KMS-11 (cell line): ENCODE measurements at regions not wholly inside any gene's neighbourhood (a gene's known extent, or its start where the extent isn't known, plus 50 kb on each side); places are given as distances from the start of the nearest gene placed in this dataset.

Source experiments
- H2AFZ ChIP-seq: fragments of 200-600 bp; sonication (generic); 2 replicates; pipeline ENCODE4 v1.6.1; 2016; ENCODE audit warnings: antibody characterized with exemption, mixed run types, low read depth
- H3K27ac ChIP-seq: fragments of 200-600 bp; sonication (generic); 2 replicates; pipeline ENCODE4 v1.6.1; 2016; ENCODE audit warnings: mild to moderate bottlenecking, mixed run types
- H3K27me3 ChIP-seq: fragments of 200-600 bp; sonication (generic); 2 replicates; pipeline ENCODE4 v1.6.1; 2017; ENCODE audit warnings: mild to moderate bottlenecking, low read depth, mixed run types, moderate library complexity; ENCODE audit not compliant: insufficient read depth
- H3K36me3 ChIP-seq: fragments of 200-600 bp; sonication (generic); 2 replicates; pipeline ENCODE4 v1.6.1; 2017; ENCODE audit warnings: mild to moderate bottlenecking, mixed run types; ENCODE audit not compliant: insufficient read depth
- H3K4me1 ChIP-seq: fragments of 200-600 bp; sonication (generic); 2 replicates; pipeline ENCODE4 v1.6.1; 2016; ENCODE audit warnings: mild to moderate bottlenecking, low read depth, mixed run types; ENCODE audit not compliant: poor library complexity, severe bottlenecking
- H3K4me2 ChIP-seq: fragments of 200-600 bp; sonication (generic); 2 replicates; pipeline ENCODE4 v1.7.0; 2016; ENCODE audit warnings: mild to moderate bottlenecking, mixed run types
- H3K4me3 ChIP-seq: fragments of 200-600 bp; sonication (generic); IDR thresholded peaks from 2 replicates; pipeline ENCODE4 v1.6.1; 2017; ENCODE audit warnings: low read depth, low read length, mixed read lengths; ENCODE audit not compliant: insufficient read depth
- H3K79me2 ChIP-seq: fragments of 200-600 bp; sonication (generic); 2 replicates; pipeline ENCODE4 v1.6.1; 2016; ENCODE audit warnings: low read depth, mixed run types; ENCODE audit not compliant: insufficient read depth
- H3K9ac ChIP-seq: fragments of 200-600 bp; sonication (generic); 2 replicates; pipeline ENCODE4 v1.6.1; 2016; ENCODE audit warnings: mild to moderate bottlenecking, mixed run types
- H4K20me1 ChIP-seq: fragments of 200-600 bp; sonication (generic); 2 replicates; pipeline ENCODE4 v1.6.1; 2016; ENCODE audit warnings: mild to moderate bottlenecking, mixed run types; ENCODE audit not compliant: insufficient read depth
- TF ChIP-seq, protein P1 (sequence below): fragments of 200-600 bp; sonication (generic); conservative IDR thresholded peaks from 2 replicates; pipeline ENCODE4 v1.6.1; 2017; ENCODE audit warnings: low read depth, mild to moderate bottlenecking, antibody characterized with exemption, low read length, moderate library complexity, mixed read lengths

DNA sequence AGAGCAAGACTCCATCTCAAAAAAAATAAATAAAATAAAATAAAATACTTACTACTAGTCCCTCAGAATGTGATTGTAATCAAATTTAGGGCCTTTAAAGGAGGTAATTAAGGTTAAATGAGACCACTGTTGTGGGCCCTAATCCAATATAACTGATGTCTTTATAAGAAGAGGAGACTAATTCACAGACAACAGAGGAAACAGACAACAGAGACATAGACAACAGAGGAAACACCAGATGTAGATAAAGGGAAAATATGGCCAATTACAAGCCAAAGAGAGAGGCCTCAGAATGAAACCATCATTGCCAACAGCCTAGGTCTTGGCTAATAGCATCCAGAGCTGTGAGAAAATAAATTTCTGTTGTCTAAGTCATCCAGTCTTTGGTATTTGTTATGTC, 669.0 kb upstream of the FOXG1 start:
- Histone ChIP-seq H3K27ac (no peak overlapping the region), H3K79me2 (no peaks in the 10 kb centered on the region), H3K36me3 (no peaks in the 10 kb centered on the region), H3K27me3 (no peaks in the 10 kb centered on the region), H3K4me1 (no peaks in the 10 kb centered on the region), H4K20me1 (no peaks in the 10 kb centered on the region), H3K4me2 (no peak overlapping the region), H3K9ac (no peak overlapping the region), H3K4me3 (no peak overlapping the region), H2AFZ (no peak overlapping the region)
- TF ChIP-seq, protein P1, sequence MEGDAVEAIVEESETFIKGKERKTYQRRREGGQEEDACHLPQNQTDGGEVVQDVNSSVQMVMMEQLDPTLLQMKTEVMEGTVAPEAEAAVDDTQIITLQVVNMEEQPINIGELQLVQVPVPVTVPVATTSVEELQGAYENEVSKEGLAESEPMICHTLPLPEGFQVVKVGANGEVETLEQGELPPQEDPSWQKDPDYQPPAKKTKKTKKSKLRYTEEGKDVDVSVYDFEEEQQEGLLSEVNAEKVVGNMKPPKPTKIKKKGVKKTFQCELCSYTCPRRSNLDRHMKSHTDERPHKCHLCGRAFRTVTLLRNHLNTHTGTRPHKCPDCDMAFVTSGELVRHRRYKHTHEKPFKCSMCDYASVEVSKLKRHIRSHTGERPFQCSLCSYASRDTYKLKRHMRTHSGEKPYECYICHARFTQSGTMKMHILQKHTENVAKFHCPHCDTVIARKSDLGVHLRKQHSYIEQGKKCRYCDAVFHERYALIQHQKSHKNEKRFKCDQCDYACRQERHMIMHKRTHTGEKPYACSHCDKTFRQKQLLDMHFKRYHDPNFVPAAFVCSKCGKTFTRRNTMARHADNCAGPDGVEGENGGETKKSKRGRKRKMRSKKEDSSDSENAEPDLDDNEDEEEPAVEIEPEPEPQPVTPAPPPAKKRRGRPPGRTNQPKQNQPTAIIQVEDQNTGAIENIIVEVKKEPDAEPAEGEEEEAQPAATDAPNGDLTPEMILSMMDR: no peak

DNA sequence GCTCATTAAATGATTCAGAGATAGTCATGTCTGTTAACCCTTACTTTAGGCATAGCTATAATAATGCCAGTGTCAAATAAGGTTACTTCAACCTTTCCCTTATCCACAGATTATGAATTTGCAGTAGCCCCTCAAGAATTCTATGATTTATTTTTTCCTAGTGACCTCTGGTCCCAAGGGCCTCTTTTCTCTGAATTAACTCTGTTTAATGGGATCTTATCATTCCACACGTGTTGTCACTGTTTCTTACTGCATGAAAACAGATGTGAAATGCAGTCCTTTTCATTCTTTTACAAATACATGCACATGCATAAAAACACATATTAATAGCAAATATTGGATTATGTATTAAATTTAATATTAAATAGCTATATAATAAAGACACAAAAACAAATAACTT, 667.7 kb upstream of the FOXG1 start:
- H2AFZ ChIP-seq: no peak overlapping the region
- TF ChIP-seq, protein P1: no peak
- no peak overlapping the region for H3K4me3 ChIP-seq
- H3K36me3 ChIP-seq: no peaks in the 10 kb centered on the region
- no peaks in the 10 kb centered on the region for H3K27me3 ChIP-seq
- no peak overlapping the region for H3K4me2 ChIP-seq
- no peaks in the 10 kb centered on the region for H4K20me1 ChIP-seq
- no peaks in the 10 kb centered on the region for H3K79me2 ChIP-seq
- H3K9ac ChIP-seq: no peak overlapping the region
- H3K27ac ChIP-seq: no peak overlapping the region
- H3K4me1 ChIP-seq: no peaks in the 10 kb centered on the region

DNA sequence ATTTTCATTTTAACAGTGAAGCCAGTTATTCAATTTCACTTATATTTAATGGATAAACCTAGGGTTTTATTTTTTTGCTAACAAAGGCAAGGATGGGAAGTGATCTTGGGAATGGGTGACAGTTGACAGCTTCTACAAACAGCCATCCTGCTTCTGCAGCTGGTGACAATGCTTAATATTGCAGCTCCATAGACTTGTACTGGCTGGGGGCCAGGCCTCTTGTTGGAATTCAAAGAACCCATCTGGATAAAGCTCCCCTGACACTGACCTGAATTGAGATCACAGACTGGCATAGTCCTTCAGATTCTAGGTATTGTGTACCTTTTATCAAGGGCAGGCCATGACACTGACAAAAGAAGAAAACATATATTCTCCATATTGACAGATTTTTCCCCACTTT, 664.6 kb upstream of the FOXG1 start:
- TF ChIP-seq, protein P1: no peak
- Histone ChIP-seq H3K27me3 (no peaks in the 10 kb centered on the region), H4K20me1 (no peaks in the 10 kb centered on the region), H3K4me1 (no peaks in the 10 kb centered on the region), H2AFZ (no peak overlapping the region), H3K9ac (no peak overlapping the region), H3K27ac (no peak overlapping the region), H3K4me3 (no peak overlapping the region), H3K4me2 (no peak overlapping the region), H3K79me2 (no peaks in the 10 kb centered on the region), H3K36me3 (no peaks in the 10 kb centered on the region)

DNA sequence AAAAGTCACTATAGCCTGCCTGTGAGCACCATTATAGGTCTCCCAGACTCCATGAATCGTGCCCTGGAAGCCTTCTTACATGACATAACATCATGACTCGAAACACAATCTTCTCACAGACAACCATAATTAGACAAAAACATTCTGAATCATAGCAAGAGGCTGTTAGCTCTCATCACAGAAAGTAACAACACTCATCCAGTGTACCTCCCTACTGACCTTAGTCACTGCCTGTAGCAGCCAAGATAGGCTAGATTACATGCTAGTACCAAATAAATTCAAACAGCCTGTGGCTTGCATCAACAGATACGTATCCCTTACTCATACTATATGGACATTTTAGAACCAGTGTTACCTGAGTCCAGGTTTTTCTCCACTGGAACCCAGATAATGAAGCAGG, 663.8 kb upstream of the FOXG1 start:
- Histone ChIP-seq H2AFZ (no peak overlapping the region), H3K79me2 (no peaks in the 10 kb centered on the region), H3K4me2 (no peak overlapping the region), H3K36me3 (no peaks in the 10 kb centered on the region), H3K27me3 (no peaks in the 10 kb centered on the region), H3K9ac (no peak overlapping the region), H4K20me1 (no peaks in the 10 kb centered on the region), H3K4me1 (no peaks in the 10 kb centered on the region), H3K27ac (no peak overlapping the region), H3K4me3 (no peak overlapping the region)
- TF ChIP-seq, protein P1: no peak

DNA sequence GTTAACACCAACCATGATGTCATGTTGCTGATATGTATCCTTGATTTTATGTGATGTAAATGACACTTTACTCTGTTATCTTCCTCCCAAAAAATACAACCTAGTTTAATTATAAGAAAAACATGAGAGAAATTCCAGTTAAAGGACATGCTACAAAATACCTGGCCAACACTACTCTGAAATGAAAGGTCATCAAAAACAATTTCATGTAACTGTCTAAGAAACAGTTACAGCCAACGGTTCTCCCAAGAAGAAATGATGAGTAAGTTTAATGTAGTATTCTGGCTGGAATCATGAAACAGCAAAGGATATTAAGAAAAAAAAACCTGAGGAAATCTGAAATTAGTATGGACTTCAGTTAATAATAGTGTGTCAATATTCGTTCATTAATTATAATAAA, 653.3 kb upstream of the FOXG1 start:
- H3K79me2 ChIP-seq: no peaks in the 10 kb centered on the region
- H3K4me3 ChIP-seq: no peak overlapping the region
- no peaks in the 10 kb centered on the region for H3K4me1 ChIP-seq
- H2AFZ ChIP-seq: no peak overlapping the region
- TF ChIP-seq, protein P1: no peak
- no peak overlapping the region for H3K27ac ChIP-seq
- H3K4me2 ChIP-seq: no peak overlapping the region
- H3K9ac ChIP-seq: no peak overlapping the region
- H4K20me1 ChIP-seq: no peaks in the 10 kb centered on the region
- no peaks in the 10 kb centered on the region for H3K27me3 ChIP-seq
- no peaks in the 10 kb centered on the region for H3K36me3 ChIP-seq
